RWPE1 (cell line): ENCODE measurements at regions not wholly inside any gene's neighbourhood (a gene's known extent, or its start where the extent isn't known, plus 50 kb on each side); places are given as distances from the start of the nearest gene placed in this dataset.
A peak's percentile ranks its signal among the peaks of the same experiment; 100 is the strongest.

Source experiments
- CTCF ChIA-PET: fragments of 350-600 bp; sonication (Branson Sonifier 250); formaldehyde crosslinking; extraction: SDS; loops from one replicate; lab custom pipeline; 2021; lab: Yijun Ruan, JAX
- POLR2A ChIA-PET: fragments of 400-600 bp; formaldehyde crosslinking; extraction: SDS; loops from one replicate; lab custom pipeline; 2020; ENCODE audit warnings: antibody characterized with exemption; ENCODE audit not compliant: low non-redundant PET; lab: Yijun Ruan, JAX
- DNase-seq: peaks from one replicate; pipeline ENCODE4 v3.0.0; 2012; ENCODE audit warnings: low spot score
- H3K27ac ChIP-seq: fragments of 450-650 bp; 2 replicates; pipeline ENCODE4 v1.5.1; 2017
- TF ChIP-seq, protein P1 (sequence below): fragments of 450-650 bp; conservative IDR thresholded peaks from 2 replicates; pipeline ENCODE4 v1.5.1; 2017; ENCODE audit warnings: low read depth, mild to moderate bottlenecking

- ChIA-PET POLR2A (no interaction called here), CTCF (no interaction called here)
- no peak overlapping the region for H3K27ac ChIP-seq
- DNase-seq = no peak
- TF ChIP-seq, protein P1, sequence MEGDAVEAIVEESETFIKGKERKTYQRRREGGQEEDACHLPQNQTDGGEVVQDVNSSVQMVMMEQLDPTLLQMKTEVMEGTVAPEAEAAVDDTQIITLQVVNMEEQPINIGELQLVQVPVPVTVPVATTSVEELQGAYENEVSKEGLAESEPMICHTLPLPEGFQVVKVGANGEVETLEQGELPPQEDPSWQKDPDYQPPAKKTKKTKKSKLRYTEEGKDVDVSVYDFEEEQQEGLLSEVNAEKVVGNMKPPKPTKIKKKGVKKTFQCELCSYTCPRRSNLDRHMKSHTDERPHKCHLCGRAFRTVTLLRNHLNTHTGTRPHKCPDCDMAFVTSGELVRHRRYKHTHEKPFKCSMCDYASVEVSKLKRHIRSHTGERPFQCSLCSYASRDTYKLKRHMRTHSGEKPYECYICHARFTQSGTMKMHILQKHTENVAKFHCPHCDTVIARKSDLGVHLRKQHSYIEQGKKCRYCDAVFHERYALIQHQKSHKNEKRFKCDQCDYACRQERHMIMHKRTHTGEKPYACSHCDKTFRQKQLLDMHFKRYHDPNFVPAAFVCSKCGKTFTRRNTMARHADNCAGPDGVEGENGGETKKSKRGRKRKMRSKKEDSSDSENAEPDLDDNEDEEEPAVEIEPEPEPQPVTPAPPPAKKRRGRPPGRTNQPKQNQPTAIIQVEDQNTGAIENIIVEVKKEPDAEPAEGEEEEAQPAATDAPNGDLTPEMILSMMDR = no peak
Observed at GRCh38 chr17:79463421-79464317, 147.2 kb downstream of the RBFOX3 start.

- TF ChIP-seq, protein P1 = no peak
Observed at GRCh38 chr17:79461041-79461440, 149.8 kb downstream of the RBFOX3 start.

DNA sequence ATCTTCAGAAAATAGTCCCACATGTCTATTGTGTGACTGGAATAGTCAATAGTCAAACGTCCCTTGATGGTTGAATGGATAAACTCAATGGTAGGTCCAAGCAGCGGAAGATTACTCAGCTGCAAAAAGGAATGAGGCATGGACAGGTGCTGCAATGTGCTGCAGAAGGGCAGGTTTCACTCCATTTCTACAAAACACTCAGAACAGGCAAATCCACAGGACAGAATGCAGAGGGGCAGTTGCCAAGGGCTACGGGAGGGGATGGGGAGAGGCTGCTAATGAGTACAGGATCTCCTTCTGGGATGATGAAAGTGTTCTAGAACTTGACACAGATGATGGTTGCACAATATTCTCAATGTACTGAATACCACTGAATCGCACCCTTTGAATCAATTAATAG is 151.0 kb downstream of the RBFOX3 start:
- CTCF ChIA-PET = no interaction called here
- TF ChIP-seq, protein P1 = no peak
- no peak for DNase-seq
- H3K27ac ChIP-seq = no peak overlapping the region
- POLR2A ChIA-PET = no interaction called here

More at GRCh38 chr17:79461041-79461440, 149.8 kb downstream of the RBFOX3 start:
- CTCF ChIA-PET = no interaction called here
- DNase-seq = peak; percentile 38
- POLR2A ChIA-PET = no interaction called here
- no peak overlapping the region for H3K27ac ChIP-seq

DNA sequence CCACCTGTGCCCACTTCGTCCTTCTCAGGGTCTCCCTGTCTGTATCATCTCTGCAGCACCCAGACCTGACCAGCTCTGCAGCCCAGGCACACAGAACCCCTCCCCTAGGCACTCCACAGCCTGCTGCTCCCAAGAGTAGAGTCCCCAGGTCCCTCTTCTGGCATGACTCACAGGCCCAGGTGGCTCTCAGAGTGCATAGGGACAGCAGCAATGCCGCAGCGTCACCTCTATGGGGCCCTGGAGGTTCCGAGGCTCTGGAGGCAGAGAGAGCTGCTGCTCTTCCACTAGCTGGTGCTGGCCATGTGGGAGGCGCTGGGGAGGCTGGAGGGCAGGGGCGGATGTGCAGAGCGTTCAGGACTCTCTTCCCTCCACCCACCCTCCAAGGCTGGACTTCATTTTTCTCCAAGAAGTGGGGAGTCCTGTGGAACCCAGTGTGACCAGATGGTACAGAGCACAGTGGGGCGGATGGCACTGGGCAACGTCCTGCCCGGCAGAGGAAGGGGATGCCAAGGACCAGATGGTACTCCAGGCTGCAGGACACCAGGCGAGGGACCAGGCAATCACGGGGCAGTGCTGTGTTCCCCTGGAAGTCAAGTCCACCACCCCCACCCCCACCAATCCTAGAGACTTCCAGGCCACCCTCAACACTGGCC is 151.7 kb downstream of the RBFOX3 start:
- CTCF ChIA-PET = no interaction called here
- POLR2A ChIA-PET = interaction anchor here (0.6 kb wide), 1 partner anchor 995 kb away, joined by 3 read pairs; no protein-coding TSS in a partner anchor

DNA sequence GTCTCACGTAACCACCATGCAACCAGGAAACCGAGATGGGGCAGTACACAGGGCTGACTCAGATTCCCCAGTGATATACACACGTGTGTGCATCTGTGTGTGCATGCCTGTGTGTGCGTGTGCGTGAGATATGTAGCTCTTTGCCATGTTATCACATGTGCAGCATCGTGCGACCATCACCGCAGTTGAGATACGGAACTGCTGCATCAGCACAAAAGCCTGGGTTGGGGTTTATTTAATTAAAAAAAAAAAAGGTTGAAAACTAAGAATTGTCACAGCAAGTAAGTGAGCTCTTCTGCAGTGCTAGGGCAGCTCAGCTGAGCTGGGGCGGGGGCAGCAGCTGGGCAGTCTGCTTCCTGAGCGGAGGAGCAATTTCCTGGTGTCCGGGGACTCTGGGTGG is 152.5 kb downstream of the RBFOX3 start:
- no peak for DNase-seq
- ChIA-PET POLR2A (no interaction called here), CTCF (no interaction called here)
- H3K27ac ChIP-seq = no peak overlapping the region
- TF ChIP-seq, protein P1 = no peak

More for the DNA sequence above, 151.7 kb downstream of the RBFOX3 start:
- TF ChIP-seq, protein P1 = no peak
- no peak overlapping the region for H3K27ac ChIP-seq
- DNase-seq = no peak

DNA sequence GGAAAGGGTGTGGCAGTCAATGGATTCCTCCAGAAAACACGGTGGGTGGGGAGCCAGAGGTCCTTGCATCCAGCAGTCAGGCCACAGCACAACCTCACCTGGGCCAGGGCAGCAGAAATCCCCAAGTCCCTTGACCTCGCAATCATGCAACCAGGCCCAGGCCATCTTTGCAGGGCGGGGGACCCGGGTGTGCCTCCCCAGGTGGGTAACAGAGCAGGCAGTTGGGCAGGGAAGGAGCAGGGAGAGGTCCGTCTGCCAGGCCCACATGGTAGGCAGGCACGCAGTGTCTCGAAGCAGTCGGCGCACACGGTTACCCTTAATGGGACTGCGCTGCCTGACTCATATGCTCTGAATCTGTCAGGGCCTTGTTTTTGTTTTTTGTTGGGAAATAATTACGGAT is 153.0 kb downstream of the RBFOX3 start:
- ChIA-PET POLR2A (no interaction called here), CTCF (no interaction called here)
- no peak overlapping the region for H3K27ac ChIP-seq
- TF ChIP-seq, protein P1 = no peak
- no peak for DNase-seq
